ENCODE measurements at regions not wholly inside any gene's neighbourhood (a gene's known extent, or its start where the extent isn't known, plus 50 kb on each side); places are given as distances from the start of the nearest gene placed in this dataset.
A peak's percentile ranks its signal among the peaks of the same experiment; 100 is the strongest.

- DNase-seq (ENCODE audit: low spot score) (no peak), ATAC-seq (ENCODE audit: insufficient number of reproducible peaks, low FRiP score, low read depth) (no peak)
- Histone ChIP-seq H3K27ac (no peak overlapping the region), H3K4me3 (no peak overlapping the region), H3K27me3 (replicated peaks; ENCODE audit: insufficient read depth) (no peaks in the 10 kb centered on the region), H3K36me3 (no peaks in the 10 kb centered on the region), H3K4me1 (ENCODE audit: control insufficient read depth in 1 of 2, low read depth in 2 of 2) (no peaks in the 10 kb centered on the region), H3K9me3 (peaks cover 5% of the 10 kb centered on the region)
- TF ChIP-seq CTCF (IDR thresholded peaks at IDR 0.05) = no peak
These were observed 361.9 kb downstream of the CYRIA start for GRCh38 chr2:16303761-16304160.

- H3K36me3 ChIP-seq = no peaks in the 10 kb centered on the region
These were observed 362.4 kb downstream of the CYRIA start for GRCh38 chr2:16303273-16303577.

GRCh38 chr2:16302431-16303272 lies 362.3 kb downstream of the MYCN start:
- no peak overlapping the region for H3K27ac ChIP-seq
- no peaks in the 10 kb centered on the region for H3K4me1 ChIP-seq (ENCODE audit: control insufficient read depth in 1 of 2, low read depth in 2 of 2)
- DNase-seq (ENCODE audit: low spot score) = no peak
- peak overlapping the region; percentile 33 for H3K4me3 ChIP-seq
- TF ChIP-seq CTCF (IDR thresholded peaks at IDR 0.05) = no peak
- no peak for ATAC-seq (ENCODE audit: insufficient number of reproducible peaks, low FRiP score, low read depth)
- no peaks in the 10 kb centered on the region for H3K36me3 ChIP-seq
- peaks cover 5% of the 10 kb centered on the region for H3K9me3 ChIP-seq
- no peaks in the 10 kb centered on the region for H3K27me3 ChIP-seq (replicated peaks; ENCODE audit: insufficient read depth)

More at GRCh38 chr2:16303273-16303577, 362.4 kb downstream of the CYRIA start:
- peak overlapping the region; percentile 33 for H3K4me3 ChIP-seq
- peaks cover 5% of the 10 kb centered on the region for H3K9me3 ChIP-seq
- no peak for TF ChIP-seq CTCF (IDR thresholded peaks at IDR 0.05)
- no peaks in the 10 kb centered on the region for H3K27me3 ChIP-seq (replicated peaks; ENCODE audit: insufficient read depth)
- H3K27ac ChIP-seq = no peak overlapping the region
- no peak for ATAC-seq (ENCODE audit: insufficient number of reproducible peaks, low FRiP score, low read depth)
- H3K4me1 ChIP-seq (ENCODE audit: control insufficient read depth in 1 of 2, low read depth in 2 of 2) = no peaks in the 10 kb centered on the region
- DNase-seq (ENCODE audit: low spot score) = no peak

GRCh38 chr2:16301961-16302360 lies 361.6 kb downstream of the MYCN start:
- ATAC-seq (ENCODE audit: insufficient number of reproducible peaks, low FRiP score, low read depth) = no peak
- peaks cover 5% of the 10 kb centered on the region for H3K9me3 ChIP-seq
- H3K4me3 ChIP-seq = no peak overlapping the region
- no peak overlapping the region for H3K27ac ChIP-seq
- TF ChIP-seq CTCF (IDR thresholded peaks at IDR 0.05) = no peak
- H3K36me3 ChIP-seq = no peaks in the 10 kb centered on the region
- no peaks in the 10 kb centered on the region for H3K27me3 ChIP-seq (replicated peaks; ENCODE audit: insufficient read depth)
- no peaks in the 10 kb centered on the region for H3K4me1 ChIP-seq (ENCODE audit: control insufficient read depth in 1 of 2, low read depth in 2 of 2)
- no peak for DNase-seq (ENCODE audit: low spot score)

- Histone ChIP-seq H3K4me1 (ENCODE audit: control insufficient read depth in 1 of 2, low read depth in 2 of 2) (no peaks in the 10 kb centered on the region), H3K27ac (no peak overlapping the region), H3K9me3 (peaks cover 5% of the 10 kb centered on the region), H3K4me3 (no peak overlapping the region), H3K27me3 (replicated peaks; ENCODE audit: insufficient read depth) (no peaks in the 10 kb centered on the region), H3K36me3 (no peaks in the 10 kb centered on the region)
- DNase-seq (ENCODE audit: low spot score) (no peak), ATAC-seq (ENCODE audit: insufficient number of reproducible peaks, low FRiP score, low read depth) (no peak)
- TF ChIP-seq CTCF (IDR thresholded peaks at IDR 0.05) = no peak
These were observed 358.5 kb downstream of the MYCN start for GRCh38 chr2:16298866-16299265.
